HepG2 (cell line): ENCODE measurements at regions not wholly inside any gene's neighbourhood (a gene's known extent, or its start where the extent isn't known, plus 50 kb on each side); places are given as distances from the start of the nearest gene placed in this dataset.

Experiments used
- NCOA1 ChIP-seq: sonication (generic); formaldehyde crosslinking; IDR thresholded peaks from 2 replicates; pipeline ENCODE4 v1.9.0; 2021; ENCODE audit warnings: missing genetic modification reagents
- PCBP1 ChIP-seq: fragments of 200-400 bp; formaldehyde crosslinking; IDR thresholded peaks from 2 replicates; pipeline ENCODE4 v1.6.1; 2017; ENCODE audit warnings: mild to moderate bottlenecking, low read depth, low read length, borderline replicate concordance
- SOX5 ChIP-seq: IDR thresholded peaks from 2 replicates; pipeline ENCODE4 v1.6.1; 2016; ENCODE audit warnings: borderline replicate concordance
- TBX2 ChIP-seq: sonication (generic); formaldehyde crosslinking; IDR thresholded peaks from 2 replicates; pipeline ENCODE4 v1.5.0; 2020; ENCODE audit warnings: missing genetic modification reagents, mild to moderate bottlenecking, borderline replicate concordance
- ZC3H13 ChIP-seq: sonication (generic); formaldehyde crosslinking; IDR thresholded peaks from 2 replicates; pipeline ENCODE4 v1.8.1; 2023; ENCODE audit warnings: mild to moderate bottlenecking, missing genetic modification reagents, moderate library complexity
- ZFP82 ChIP-seq: sonication (generic); formaldehyde crosslinking; IDR thresholded peaks from 2 replicates; pipeline ENCODE4 v1.5.1; 2020; ENCODE audit warnings: mild to moderate bottlenecking, missing genetic modification reagents, borderline replicate concordance
- ZFX ChIP-seq: sonication (generic); formaldehyde crosslinking; IDR thresholded peaks from 2 replicates; pipeline ENCODE4 v1.4.0; 2020; ENCODE audit warnings: mild to moderate bottlenecking, low read depth, missing genetic modification reagents, moderate library complexity
- ZFY ChIP-seq: sonication (generic); formaldehyde crosslinking; IDR thresholded peaks from 2 replicates; pipeline ENCODE4 v1.4.0; 2020; ENCODE audit warnings: missing genetic modification reagents
- ZNF501 ChIP-seq: sonication (generic); formaldehyde crosslinking; IDR thresholded peaks from 2 replicates; pipeline ENCODE4 v1.5.1; 2020; ENCODE audit warnings: mild to moderate bottlenecking, moderate library complexity, missing genetic modification reagents
- ZSCAN9 ChIP-seq: IDR thresholded peaks from 2 replicates; pipeline ENCODE4 v1.6.1; 2016; ENCODE audit warnings: borderline replicate concordance
- TF ChIP-seq, protein P1 (sequence below): sonication (generic); formaldehyde crosslinking; IDR thresholded peaks from 2 replicates; pipeline ENCODE4 v1.5.1; 2020; ENCODE audit warnings: mild to moderate bottlenecking, missing genetic modification reagents, moderate library complexity
- TF ChIP-seq, protein P2 (sequence below): sonication (generic); formaldehyde crosslinking; IDR thresholded peaks from 2 replicates; pipeline ENCODE4 v1.4.0; 2020; ENCODE audit warnings: missing genetic modification reagents, borderline replicate concordance
- TF ChIP-seq, protein P3 (sequence below): fragments of 450-650 bp; IDR thresholded peaks from 2 replicates; pipeline ENCODE4 v1.6.1; 2017; ENCODE audit warnings: mild to moderate bottlenecking
- TF ChIP-seq, protein P4 (sequence below): sonication (generic); formaldehyde crosslinking; IDR thresholded peaks from 2 replicates; pipeline ENCODE4 v1.4.0; 2020; ENCODE audit warnings: mild to moderate bottlenecking, low read depth, missing genetic modification reagents
- TF ChIP-seq, protein P5 (sequence below): sonication (generic); formaldehyde crosslinking; IDR thresholded peaks from 2 replicates; pipeline ENCODE4 v1.4.0; 2020; ENCODE audit warnings: missing genetic modification reagents

DNA sequence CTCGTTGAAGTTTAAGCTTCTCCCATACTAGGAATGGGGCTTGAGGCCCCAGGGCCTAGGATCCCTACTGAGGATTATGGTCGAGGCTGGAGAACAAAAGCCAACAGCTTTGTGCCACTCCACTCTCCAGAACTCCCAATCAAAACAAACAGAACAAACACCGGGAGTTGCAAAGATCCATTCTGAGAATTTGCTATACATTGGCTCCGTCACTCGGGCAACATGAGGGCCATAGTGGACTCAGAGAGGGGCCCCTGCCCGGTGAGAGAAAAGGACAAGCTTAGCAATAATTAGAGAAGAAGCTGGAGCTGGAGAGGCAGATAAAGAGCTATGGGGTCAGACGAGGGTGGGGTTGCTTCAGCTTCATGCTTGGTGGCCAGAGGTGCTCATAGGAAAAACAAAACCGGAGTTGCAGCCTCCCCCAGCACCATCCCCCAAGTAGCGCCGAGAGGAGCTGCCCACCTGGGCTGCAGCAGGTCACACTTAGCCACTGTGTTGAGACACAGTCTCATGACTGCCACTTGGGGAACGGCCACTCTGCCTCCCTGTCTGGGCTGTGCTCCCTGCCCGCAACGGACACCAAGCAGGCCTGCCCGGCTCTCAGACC is 142.3 kb upstream of the HAAO start (continued):
- TF ChIP-seq, protein P1, sequence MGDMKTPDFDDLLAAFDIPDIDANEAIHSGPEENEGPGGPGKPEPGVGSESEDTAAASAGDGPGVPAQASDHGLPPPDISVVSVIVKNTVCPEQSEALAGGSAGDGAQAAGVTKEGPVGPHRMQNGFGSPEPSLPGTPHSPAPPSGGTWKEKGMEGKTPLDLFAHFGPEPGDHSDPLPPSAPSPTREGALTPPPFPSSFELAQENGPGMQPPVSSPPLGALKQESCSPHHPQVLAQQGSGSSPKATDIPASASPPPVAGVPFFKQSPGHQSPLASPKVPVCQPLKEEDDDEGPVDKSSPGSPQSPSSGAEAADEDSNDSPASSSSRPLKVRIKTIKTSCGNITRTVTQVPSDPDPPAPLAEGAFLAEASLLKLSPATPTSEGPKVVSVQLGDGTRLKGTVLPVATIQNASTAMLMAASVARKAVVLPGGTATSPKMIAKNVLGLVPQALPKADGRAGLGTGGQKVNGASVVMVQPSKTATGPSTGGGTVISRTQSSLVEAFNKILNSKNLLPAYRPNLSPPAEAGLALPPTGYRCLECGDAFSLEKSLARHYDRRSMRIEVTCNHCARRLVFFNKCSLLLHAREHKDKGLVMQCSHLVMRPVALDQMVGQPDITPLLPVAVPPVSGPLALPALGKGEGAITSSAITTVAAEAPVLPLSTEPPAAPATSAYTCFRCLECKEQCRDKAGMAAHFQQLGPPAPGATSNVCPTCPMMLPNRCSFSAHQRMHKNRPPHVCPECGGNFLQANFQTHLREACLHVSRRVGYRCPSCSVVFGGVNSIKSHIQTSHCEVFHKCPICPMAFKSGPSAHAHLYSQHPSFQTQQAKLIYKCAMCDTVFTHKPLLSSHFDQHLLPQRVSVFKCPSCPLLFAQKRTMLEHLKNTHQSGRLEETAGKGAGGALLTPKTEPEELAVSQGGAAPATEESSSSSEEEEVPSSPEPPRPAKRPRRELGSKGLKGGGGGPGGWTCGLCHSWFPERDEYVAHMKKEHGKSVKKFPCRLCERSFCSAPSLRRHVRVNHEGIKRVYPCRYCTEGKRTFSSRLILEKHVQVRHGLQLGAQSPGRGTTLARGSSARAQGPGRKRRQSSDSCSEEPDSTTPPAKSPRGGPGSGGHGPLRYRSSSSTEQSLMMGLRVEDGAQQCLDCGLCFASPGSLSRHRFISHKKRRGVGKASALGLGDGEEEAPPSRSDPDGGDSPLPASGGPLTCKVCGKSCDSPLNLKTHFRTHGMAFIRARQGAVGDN (CRISPR knock-in tag) = peak; percentile 76
- peak; percentile 36; the same call in 1 of the 2 replicates for TF ChIP-seq SOX5 (CRISPR knock-in tag)
- 0 out of 2 replicates have a peak, but pooled peaks have one; percentile 25 for TF ChIP-seq ZSCAN9 (CRISPR knock-in tag)
- TF ChIP-seq TBX2 = peak; percentile 20; the same call in 1 of the 2 replicates
- peak; percentile 66 for TF ChIP-seq ZFX (CRISPR knock-in tag)
- no peak for TF ChIP-seq ZFP82
- TF ChIP-seq, protein P2, sequence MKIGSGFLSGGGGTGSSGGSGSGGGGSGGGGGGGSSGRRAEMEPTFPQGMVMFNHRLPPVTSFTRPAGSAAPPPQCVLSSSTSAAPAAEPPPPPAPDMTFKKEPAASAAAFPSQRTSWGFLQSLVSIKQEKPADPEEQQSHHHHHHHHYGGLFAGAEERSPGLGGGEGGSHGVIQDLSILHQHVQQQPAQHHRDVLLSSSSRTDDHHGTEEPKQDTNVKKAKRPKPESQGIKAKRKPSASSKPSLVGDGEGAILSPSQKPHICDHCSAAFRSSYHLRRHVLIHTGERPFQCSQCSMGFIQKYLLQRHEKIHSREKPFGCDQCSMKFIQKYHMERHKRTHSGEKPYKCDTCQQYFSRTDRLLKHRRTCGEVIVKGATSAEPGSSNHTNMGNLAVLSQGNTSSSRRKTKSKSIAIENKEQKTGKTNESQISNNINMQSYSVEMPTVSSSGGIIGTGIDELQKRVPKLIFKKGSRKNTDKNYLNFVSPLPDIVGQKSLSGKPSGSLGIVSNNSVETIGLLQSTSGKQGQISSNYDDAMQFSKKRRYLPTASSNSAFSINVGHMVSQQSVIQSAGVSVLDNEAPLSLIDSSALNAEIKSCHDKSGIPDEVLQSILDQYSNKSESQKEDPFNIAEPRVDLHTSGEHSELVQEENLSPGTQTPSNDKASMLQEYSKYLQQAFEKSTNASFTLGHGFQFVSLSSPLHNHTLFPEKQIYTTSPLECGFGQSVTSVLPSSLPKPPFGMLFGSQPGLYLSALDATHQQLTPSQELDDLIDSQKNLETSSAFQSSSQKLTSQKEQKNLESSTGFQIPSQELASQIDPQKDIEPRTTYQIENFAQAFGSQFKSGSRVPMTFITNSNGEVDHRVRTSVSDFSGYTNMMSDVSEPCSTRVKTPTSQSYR = no peak
- TF ChIP-seq, protein P3, sequence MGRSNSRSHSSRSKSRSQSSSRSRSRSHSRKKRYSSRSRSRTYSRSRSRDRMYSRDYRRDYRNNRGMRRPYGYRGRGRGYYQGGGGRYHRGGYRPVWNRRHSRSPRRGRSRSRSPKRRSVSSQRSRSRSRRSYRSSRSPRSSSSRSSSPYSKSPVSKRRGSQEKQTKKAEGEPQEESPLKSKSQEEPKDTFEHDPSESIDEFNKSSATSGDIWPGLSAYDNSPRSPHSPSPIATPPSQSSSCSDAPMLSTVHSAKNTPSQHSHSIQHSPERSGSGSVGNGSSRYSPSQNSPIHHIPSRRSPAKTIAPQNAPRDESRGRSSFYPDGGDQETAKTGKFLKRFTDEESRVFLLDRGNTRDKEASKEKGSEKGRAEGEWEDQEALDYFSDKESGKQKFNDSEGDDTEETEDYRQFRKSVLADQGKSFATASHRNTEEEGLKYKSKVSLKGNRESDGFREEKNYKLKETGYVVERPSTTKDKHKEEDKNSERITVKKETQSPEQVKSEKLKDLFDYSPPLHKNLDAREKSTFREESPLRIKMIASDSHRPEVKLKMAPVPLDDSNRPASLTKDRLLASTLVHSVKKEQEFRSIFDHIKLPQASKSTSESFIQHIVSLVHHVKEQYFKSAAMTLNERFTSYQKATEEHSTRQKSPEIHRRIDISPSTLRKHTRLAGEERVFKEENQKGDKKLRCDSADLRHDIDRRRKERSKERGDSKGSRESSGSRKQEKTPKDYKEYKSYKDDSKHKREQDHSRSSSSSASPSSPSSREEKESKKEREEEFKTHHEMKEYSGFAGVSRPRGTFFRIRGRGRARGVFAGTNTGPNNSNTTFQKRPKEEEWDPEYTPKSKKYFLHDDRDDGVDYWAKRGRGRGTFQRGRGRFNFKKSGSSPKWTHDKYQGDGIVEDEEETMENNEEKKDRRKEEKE = no peak
- TF ChIP-seq, protein P4, sequence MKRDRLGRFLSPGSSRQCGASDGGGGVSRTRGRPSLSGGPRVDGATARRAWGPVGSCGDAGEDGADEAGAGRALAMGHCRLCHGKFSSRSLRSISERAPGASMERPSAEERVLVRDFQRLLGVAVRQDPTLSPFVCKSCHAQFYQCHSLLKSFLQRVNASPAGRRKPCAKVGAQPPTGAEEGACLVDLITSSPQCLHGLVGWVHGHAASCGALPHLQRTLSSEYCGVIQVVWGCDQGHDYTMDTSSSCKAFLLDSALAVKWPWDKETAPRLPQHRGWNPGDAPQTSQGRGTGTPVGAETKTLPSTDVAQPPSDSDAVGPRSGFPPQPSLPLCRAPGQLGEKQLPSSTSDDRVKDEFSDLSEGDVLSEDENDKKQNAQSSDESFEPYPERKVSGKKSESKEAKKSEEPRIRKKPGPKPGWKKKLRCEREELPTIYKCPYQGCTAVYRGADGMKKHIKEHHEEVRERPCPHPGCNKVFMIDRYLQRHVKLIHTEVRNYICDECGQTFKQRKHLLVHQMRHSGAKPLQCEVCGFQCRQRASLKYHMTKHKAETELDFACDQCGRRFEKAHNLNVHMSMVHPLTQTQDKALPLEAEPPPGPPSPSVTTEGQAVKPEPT (CRISPR knock-in tag) = no peak
- peak; percentile 55 for TF ChIP-seq ZNF501 (CRISPR knock-in tag)
- 0 out of 2 replicates have a peak, but pooled peaks have one; percentile 47 for TF ChIP-seq NCOA1 (CRISPR knock-in tag)
- TF ChIP-seq ZFY = peak; percentile 66
- TF ChIP-seq, protein P5, sequence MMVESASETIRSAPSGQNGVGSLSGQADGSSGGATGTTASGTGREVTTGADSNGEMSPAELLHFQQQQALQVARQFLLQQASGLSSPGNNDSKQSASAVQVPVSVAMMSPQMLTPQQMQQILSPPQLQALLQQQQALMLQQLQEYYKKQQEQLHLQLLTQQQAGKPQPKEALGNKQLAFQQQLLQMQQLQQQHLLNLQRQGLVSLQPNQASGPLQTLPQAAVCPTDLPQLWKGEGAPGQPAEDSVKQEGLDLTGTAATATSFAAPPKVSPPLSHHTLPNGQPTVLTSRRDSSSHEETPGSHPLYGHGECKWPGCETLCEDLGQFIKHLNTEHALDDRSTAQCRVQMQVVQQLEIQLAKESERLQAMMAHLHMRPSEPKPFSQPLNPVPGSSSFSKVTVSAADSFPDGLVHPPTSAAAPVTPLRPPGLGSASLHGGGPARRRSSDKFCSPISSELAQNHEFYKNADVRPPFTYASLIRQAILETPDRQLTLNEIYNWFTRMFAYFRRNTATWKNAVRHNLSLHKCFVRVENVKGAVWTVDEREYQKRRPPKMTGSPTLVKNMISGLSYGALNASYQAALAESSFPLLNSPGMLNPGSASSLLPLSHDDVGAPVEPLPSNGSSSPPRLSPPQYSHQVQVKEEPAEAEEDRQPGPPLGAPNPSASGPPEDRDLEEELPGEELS (CRISPR knock-in tag) = 0 out of 2 replicates have a peak, but pooled peaks have one; percentile 31
- no peak for TF ChIP-seq ZC3H13 (CRISPR knock-in tag)
- TF ChIP-seq PCBP1 = no peak
